Left cardiac atrium (tissue), 4 donors: ENCODE measurements at regions not wholly inside any gene's neighbourhood (a gene's known extent, or its start where the extent isn't known, plus 50 kb on each side); places are given as distances from the start of the nearest gene placed in this dataset.

Experiments
- ATAC-seq, 2 donors: fragments of 200-7000 bp; cut with Tn5 transposase; one replicate each; pipeline ENCODE4 v1.9.1; 2020; ENCODE audit warnings: mild to moderate bottlenecking in 2 of 2, moderate library complexity in 2 of 2
- DNase-seq: peaks from one replicate; pipeline ENCODE4 v3.0.0-alpha.2; 2020
- intact Hi-C, 2 donors: fragments of 100-400 bp; cut with DNase I; formaldehyde crosslinking; loops; one replicate each; pipeline versions ENCODE4 v1.14.1 to v1.15.1; 2022 to 2023
- donor health status: DM: no; HTN: yes; CAD: no.
- donor health status: DM: no; HTN: yes; CAD: no; lungs with severe emphysema.
- donor health status: DM: yes; HTN: yes; CAD: no.
- donor health status: Dilated cardiomyopathy.

DNA sequence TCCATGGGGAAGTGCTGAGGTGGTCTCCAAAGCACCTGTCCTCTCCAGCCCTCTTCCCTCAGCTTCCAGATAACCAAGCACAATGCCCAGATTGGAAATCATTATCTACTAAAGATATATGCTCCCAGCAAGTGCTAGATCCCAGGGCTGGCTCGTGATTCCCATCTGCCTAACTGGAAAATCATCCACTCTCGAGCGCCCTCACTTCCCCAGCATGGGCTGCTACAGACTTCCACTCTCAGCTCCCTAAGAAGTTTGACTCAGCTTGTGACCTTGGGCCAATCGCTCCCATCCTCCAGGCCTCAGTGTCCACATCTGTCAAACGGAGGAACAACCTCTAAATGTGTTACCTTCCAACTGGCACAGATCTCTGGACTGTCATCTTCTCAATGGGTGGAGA is 112.4 kb upstream of the ZMIZ1 start:
- intact Hi-C loops: no loop called here
- DNase-seq (no peak), ATAC-seq (no peak)

DNA sequence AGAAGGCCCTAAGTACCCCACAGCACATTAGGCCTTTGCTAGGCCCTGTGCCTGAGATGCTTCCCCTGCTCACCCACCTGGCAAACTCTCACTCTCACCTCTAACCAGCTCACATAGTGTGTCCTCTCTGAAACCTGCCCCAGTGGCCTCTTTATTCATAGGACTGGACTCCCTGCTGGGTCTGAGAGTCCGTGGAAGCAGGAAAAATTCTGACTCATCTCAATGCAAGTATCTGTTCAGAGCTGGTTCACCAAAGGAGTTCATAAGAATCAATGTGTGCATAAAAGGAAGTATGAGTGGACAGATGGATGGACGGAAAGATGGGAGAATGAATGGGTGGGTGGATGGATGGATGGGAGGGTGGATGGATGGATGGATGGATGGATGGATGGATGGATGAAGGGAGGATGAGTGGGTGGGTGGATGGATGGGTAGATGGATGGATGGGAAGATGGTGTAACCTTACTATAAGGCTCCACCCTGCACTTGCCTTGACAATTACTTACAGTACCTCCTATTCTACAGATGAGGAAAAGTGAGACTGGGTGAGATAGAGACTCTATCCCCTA is 111.2 kb upstream of the ZMIZ1 start:
- ATAC-seq (no peak), DNase-seq (no peak)
- intact Hi-C loops: no loop called here

DNA sequence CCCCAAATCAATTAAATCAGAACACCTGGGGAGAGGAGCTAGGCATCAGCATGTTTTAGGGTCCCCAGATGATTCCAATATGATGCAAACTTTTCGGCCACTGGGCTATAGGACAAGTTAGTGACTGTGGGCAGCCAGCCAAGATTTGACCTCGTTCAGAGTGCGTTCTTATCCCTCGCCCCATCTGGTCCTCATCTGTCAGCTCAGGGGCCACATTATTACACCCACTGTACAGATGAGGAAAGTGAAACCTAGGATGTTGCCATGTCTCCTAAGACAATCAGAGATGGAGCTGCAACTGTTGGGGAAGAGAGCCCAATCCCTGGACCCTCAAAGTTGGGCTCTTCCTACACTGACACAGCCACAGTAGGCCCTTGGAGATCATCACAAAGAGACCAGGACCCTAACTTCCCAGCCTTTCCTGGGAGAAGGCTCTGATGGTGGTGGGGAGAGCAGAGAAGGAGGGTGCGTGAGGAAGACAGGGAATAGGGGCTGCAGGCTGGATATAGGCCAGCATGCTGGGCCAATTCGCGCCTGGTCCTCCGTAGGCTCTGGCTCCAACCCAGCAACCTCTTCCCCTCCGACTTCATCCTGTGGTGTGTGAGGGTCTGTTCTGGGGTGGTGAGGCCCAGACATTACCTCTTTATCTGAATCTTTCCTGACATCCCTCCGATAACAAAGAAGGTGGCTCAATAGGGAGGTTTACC is 109.4 kb upstream of the ZMIZ1 start:
- peak; percentile 26 for DNase-seq
- intact Hi-C loops: no loop called here
- ATAC-seq: no peak

DNA sequence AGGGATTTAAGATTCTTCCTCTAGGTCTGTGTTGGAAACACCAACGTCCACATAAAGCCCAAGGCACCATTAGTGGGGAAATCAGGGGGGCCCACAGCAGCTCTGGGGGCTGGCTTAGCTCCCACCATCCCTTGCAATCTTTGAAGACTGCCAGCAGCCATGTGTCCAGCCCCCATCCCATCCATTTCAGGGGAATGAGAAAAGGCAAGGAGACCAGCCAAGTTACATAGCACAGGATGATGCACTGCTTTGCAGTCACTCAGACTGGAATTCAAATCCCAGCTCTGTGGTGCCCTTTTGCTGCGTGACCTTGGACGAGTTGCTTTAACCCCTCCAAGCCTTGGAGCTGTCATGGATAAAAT is 108.9 kb upstream of the ZMIZ1 start:
- intact Hi-C loops: no loop called here
- DNase-seq (no peak), ATAC-seq (no peak)

DNA sequence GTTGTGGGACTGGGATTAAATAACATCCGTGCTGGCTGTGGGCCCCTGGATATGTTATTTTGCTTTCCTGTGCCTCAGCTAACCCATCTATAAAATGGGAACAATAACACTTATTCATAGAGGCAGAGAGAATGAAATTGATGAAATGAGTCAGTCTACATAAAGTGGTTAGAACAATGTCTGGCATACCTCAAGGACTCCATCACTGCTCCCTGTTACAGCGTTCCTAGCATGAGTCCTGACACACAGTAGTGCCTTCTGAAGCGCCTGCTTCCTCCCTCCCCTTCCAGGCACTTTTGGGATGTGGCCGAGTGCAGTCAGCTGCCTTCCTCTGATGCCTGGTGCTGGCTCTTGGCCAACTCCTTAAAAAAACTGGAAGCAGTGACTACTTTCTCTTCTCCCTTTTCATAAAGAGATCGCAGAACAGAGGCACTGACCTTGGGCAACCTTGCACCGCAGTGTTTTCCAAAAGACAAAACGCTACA is 108.4 kb upstream of the ZMIZ1 start:
- DNase-seq (peak; percentile 81), ATAC-seq (peak; percentile 63 to 82)
- intact Hi-C loops: no loop called here

DNA sequence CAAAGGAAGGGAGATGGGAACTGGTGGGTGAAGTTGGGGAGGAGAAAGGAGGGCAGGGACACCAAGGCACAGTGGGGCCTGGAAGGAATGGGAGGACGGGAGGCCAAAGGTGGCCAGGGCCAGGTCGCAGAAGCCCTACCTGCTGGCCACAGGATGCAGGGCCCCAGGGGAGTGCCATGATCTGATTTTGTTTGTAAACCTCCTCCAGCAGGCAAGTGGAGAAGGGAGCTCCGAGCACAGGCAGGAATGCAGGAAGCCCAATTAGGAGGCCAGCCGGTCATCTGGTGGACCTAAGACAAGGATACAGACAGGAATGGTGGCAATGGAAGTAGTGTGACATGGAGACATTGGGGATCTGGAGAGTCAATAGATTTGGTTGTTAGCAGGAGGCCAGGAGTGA is 107.0 kb upstream of the ZMIZ1 start:
- ATAC-seq: no peak
- no peak for DNase-seq
- intact Hi-C loops: no loop called here

DNA sequence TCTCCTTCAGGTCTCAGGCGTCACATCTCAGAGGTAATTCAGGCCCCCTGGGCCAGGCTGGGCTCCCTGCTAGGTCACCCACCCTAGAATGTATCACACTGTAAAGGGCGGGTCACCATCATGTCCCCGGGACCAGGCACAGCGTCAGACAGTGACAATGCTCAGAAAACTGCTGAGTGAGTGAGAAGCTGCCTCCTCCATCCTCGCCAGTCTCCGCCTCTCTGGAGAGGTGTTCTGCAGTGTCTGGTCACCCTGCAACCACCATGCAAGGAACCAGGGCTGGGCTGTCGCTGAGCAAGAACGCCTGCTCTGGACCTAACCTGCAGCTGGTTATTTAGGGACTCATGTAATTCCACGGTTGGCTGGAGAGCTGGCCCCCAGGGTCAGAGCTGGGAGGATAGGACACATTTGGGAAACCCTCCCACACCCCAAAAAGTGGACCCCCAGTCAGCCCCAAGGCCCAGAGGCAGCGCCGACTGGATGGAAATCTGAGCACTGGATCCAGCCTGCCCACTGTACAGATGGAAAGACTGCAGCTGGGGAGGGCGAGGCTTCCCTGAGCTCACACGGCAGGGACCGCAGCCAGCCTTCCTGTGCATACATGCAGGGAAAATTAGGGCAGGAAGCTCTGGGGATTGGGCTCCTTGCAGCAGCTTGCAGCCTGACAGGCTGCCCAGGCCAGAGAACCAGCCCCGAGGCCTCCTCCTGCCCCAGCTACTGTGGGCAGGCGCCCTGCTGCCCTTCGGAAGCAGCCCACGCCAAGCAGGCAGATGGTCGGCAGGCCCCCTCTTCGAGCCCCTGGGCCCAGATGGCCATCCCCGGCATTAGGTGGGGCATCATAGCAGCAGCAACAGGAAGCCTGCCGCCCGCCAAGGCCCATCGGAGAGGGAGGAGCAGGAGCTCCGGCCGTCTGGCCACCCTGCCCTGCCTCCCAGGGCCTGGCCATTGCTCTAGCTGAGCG is 105.4 kb upstream of the ZMIZ1 start:
- DNase-seq (peak; percentile 51), ATAC-seq (peak in 1 of 2 donors; percentile 21)
- intact Hi-C loops: no loop called here

DNA sequence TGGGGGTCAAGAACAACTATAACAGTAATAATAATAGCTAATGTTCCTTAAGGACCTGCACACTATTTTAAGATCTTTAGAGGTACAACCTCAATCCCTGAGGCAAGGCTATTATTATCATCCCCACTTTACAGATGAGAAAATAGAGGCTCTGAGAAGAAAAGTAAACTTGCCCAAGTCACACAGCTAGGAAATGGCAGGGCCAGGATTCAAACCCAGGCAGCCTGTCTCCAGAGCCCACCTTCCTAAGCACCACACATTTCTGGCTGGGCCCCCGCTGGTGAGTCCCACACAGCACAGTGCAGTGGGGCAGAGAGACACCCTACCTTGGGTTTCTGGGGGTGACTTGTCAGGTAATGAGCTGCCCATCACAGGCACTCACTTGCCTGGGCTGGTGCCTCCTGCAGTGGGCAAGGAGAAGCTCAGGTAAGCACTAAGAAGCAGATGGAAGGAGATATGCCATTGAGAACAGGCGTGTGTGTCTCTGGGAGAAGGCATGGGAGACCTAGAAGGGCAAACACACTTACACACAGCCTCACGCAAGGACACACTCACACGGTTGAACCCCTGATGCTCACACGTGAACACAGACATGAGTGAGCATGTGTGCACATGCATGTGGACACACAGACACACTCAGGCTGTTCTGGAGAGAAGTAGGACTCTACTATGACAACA is 104.4 kb upstream of the ZMIZ1 start:
- no peak for DNase-seq
- ATAC-seq: no peak
- intact Hi-C loops: no loop called here

DNA sequence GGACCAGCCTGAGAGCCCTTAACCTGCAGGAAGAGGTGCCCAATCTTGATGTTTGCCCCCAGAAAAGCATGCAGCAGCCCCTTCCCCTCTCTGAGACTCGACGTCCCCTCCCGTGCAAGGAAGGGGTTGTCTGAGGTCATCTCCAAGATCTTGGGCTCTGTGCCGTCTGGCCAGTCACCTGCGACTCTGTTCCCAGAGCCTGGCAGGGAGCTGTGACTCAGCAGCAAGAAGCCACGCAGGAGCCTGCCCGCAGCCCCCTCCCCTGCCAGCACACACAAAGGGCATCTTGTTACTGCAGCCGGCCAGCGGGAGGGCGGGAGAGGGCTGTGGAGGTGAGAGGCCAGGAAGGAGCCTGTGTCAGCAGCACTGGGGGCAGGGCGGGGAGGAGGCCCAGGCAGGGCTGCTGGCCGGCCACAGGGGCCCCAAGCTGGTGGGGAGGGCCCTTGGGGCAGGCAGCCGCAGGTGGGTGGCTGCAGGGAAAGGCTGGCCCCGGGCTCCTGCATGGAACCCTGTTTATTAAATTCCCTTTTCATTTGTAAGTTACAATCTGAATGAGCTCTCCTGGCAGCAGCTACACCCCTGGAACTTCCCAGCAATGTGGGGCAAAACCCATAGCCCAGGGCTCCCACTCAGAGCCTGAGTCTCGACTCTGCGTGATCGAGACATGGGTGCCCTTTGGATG is 103.7 kb upstream of the ZMIZ1 start:
- DNase-seq: no peak
- intact Hi-C loops: no loop called here
- ATAC-seq: peak; percentile 4 to 24

DNA sequence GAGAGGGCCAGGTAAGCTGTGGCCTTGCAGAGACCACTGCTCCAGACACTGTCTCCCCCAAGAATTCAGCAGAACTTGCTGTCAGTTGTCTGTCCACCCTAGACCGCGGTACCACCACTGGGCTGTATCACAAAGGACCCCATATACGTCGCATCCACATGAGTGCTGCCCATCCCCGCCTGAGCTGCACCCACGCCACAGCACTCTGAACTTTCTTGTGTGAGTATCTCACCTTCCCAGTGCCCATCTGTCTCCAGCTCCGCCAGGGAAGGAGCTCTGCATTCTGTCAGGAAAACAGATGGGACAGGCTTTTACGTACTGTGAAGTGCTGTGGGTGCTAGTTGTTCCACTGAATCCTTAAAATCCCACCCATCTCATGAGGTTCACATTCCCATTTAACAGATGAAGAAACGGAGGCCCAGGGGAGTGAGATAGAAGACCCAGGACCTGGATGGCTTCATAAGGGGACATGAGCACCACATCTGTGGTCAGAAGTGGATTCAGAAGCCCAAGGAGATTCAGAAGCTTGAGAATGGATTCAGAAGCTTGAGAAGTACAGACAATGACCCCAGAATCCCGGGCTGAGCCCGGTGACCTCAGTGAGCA is 102.5 kb upstream of the ZMIZ1 start:
- no peak for DNase-seq
- no peak for ATAC-seq
- intact Hi-C loops: no loop called here

DNA sequence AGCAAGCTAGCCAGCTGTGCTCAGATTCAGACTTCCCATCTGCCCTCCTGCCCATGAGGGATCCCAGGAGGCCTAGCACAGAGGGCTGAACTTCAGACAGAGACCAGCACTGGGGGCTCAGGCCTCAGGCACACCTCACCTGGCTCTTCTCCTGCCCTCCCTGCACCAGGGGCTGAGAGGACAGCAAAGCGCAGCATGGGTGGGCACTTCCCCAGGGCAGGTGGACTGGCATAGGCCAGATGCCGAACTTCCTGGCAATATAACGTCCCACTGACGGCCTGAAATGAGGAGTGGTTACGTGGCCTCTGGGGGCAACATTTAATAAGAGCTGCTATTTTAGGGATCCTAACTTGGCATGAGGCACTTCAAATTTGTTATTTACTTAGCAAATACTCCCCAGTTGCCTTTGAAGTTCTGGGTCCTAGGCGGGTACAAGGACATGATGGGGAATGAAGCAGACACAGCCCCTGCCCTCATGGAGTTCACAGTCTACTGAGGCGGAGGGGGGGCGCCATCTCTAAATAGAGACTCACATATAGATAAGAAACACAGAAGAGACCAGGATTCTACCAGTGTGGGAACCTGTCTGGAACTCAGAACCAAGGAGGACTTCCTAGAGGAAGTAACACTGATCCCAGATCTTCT is 101.8 kb upstream of the ZMIZ1 start:
- ATAC-seq: no peak
- intact Hi-C loops: no loop called here

DNA sequence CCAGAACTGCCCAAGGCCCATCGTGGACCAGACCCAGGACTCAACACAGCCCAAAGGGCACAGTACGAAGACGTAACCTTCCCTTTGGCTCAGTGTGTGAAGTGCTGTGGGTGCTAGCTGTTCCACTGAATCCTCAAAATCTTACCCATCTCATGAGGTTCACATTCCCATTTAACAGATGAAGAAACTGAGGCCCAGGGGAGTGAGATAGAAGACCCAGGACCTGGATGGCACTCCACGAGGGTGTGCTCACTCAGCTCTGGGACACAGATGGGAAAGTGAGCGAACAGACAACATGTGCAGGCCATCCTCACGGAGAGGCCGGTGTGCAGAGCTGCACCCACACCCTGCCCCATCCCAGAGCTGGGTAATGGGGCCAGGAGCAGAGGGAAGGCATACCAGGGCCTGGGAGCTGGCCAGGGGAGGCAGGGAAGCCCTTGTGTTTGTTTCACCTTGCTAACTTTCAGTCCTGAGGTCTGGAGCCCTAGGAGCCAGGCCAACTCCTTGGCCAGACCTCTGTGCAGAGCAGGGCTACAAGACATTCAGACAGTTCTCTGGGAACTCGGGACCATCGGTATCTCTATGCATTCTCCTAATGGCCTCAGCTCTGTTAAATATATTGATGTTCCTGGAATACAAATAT is 100.3 kb upstream of the ZMIZ1 start:
- DNase-seq (no peak), ATAC-seq (no peak)
- intact Hi-C loops: no loop called here

More for the DNA sequence above, 101.8 kb upstream of the ZMIZ1 start:
- no peak for DNase-seq

DNA sequence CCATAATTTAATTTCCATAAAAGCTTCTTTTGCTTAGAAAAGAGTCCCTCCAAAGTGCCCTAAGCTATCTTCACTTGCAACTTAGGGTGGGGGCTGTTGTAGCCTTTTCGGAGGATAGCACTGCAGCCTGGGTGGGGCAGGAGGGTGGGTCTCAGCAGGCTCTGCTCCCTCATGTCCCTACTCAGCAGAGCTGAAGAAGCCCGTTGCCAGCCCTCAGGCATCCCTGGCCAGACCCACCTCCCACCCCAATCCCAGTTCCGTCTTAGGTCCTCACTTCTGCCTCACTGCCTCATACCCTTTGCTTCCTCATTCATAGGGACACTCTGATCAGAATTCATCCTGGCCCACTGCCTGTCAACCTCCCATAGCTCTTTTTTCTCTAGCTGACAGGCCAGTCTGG is 99.8 kb upstream of the ZMIZ1 start:
- DNase-seq: no peak
- no peak for ATAC-seq
- intact Hi-C loops: no loop called here

DNA sequence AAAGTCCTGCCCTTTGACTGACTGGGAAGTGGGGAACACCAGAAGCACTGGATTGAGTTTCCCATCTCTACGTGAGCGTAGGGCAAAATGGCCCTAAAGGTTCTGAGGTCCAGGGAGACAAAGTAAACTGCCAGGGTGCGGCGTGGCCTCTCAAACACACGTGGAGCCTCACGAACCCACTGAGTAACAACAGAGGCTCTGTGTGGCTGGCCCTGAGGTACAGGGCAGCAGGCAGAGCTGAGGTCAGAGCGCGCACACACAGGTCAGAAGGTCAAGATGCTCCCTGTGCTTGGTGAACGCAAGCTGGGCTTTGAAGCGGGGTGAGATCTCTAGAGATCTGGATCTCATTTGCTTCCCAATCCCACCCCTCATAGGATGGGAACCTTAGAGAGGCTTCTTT is 99.0 kb upstream of the ZMIZ1 start:
- no peak for ATAC-seq
- intact Hi-C loops: loop anchor here in 1 of 2 donors (5.0 to 10.0 kb wide), 2 partner anchors 98 to 185 kb away; partner anchors contain the start of gene ZMIZ1
- no peak for DNase-seq

DNA sequence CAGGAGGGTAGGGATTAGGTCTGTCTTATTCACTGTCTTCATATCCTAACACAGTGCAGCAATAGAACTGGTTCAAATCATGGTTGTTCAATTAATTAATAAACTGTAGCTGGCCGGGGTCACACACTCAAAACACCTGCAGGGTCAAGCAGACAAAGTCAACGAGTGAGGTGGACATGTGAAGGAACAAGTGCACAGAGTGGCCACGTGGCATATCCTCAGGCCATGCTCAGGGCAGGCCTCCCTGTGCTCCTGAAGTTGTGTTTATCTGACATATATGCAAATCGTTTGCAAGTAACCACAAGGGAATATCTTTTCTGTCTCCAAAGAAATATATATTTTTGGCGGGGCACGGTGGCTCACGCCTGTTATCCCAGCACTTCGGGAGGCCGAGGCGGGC is 98.5 kb upstream of the ZMIZ1 start:
- no peak for ATAC-seq
- no peak for DNase-seq
- intact Hi-C loops: loop anchor here in 1 of 2 donors (5.0 to 10.0 kb wide), 2 partner anchors 97 to 185 kb away; partner anchors contain the start of gene ZMIZ1

DNA sequence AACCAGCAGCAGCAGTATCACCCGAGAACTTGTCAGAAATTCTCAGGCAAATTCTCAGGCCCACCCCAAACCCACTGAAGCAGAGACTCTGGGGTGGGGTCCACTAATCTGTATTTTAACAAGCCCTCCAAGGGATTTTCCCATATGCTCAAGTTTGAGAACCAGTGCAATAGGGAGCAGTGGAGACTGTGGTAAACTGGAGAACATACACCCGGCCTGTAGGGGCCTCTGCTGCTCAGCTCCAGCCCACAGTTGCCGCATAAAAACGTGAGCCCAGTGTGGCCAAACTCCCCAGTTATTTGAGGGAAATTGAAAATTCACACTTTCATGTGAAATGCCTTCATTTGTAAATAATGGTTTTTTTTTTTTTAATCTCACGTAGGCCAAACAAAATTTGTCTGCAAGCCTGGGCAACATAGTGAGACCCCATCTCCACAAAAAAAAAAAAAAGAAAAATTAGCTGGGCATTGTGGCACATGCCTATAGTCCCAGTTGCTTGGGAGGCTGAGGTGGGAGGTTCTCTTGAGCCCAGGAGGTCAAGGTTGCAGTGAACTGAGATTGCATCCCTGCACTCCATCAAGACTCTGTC is 97.6 kb upstream of the ZMIZ1 start:
- ATAC-seq (no peak), DNase-seq (no peak)
- intact Hi-C loops: loop anchor here in 1 of 2 donors (5.0 to 10.0 kb wide), 2 partner anchors 96 to 184 kb away; partner anchors contain the start of gene ZMIZ1
